ENCODE measurements at regions not wholly inside any gene's neighbourhood (a gene's known extent, or its start where the extent isn't known, plus 50 kb on each side); places are given as distances from the start of the nearest gene placed in this dataset.

GRCh38 chr16:88296437-88297177 is 86.2 kb upstream of the ZNF469 start:
- FAIRE-seq (no peak), DNase-seq (ENCODE audit: low read depth in 1 of 2, low spot score in 2 of 2) (no peak)
- Histone ChIP-seq H4K8ac (ENCODE audit: extremely low read depth, insufficient read depth, low read length) (no peak overlapping the region), H3K4me1 (replicated peaks in 1 of 4; ENCODE audit: control insufficient read depth in 3 of 4, insufficient read depth in 4 of 4, low read length in 3 of 4) (no peaks in the 10 kb centered on the region), H3K4me2 (ENCODE audit: insufficient read depth in 1 of 2, low read depth in 2 of 2, low read length in 2 of 2) (no peak overlapping the region), H3K56ac (replicated peaks; ENCODE audit: insufficient read length, low read depth, low read length) (no peak overlapping the region), H2BK20ac (ENCODE audit: low read length) (no peak overlapping the region), H3K23me2 (ENCODE audit: low read depth, low read length) (peaks cover 5% of the 10 kb centered on the region; the same call in 1 of the 2 replicates), H2BK12ac (ENCODE audit: low read depth, low read length) (peak overlapping the region; percentile 6; the same call in 1 of the 2 replicates), H3K27ac (ENCODE audit: low read depth, low read length) (no peak overlapping the region), H3K4me3 (ENCODE audit: extremely low read depth in 1 of 4, insufficient read depth in 2 of 4, low read depth in 3 of 4, low read length in 4 of 4) (no peak overlapping the region), H3K23ac (ENCODE audit: insufficient read length) (no peak overlapping the region), H3K79me1 (ENCODE audit: low read depth, low read length) (no peaks in the 10 kb centered on the region), H3K9ac (replicated peaks in 1 of 4; ENCODE audit: extremely low read depth in 1 of 4, low read depth in 3 of 4, low read length in 3 of 4) (no peak overlapping the region), H2BK5ac (ENCODE audit: low read depth, low read length) (peak overlapping the region; percentile 27; the same call in 1 of the 2 replicates), H3K4ac (replicated peaks; ENCODE audit: insufficient read length, low read depth, low read length) (no peak overlapping the region), H3K79me2 (ENCODE audit: control insufficient read depth in 1 of 2, insufficient read depth in 2 of 2, low read length in 2 of 2) (no peaks in the 10 kb centered on the region), H4K20me1 (replicated peaks in 1 of 2; ENCODE audit: control insufficient read depth in 1 of 2, insufficient read depth in 2 of 2, low read length in 2 of 2) (peaks cover 0 to 3% of the 10 kb centered on the region in 2 experiments), H2BK15ac (ENCODE audit: low read length) (no peak overlapping the region), H3K18ac (ENCODE audit: extremely low read depth, low read length) (no peak overlapping the region), H2AK5ac (ENCODE audit: low read depth, low read length) (no peak overlapping the region), H3K36me3 (ENCODE audit: control insufficient read depth in 2 of 4, insufficient read depth in 4 of 4, low read length in 3 of 4) (no peaks in the 10 kb centered on the region), H3K9me3 (ENCODE audit: insufficient read depth in 2 of 2, low read depth in 1 of 2, low read length in 1 of 2) (peaks cover 4 to 10% of the 10 kb centered on the region in 2 experiments; a peak in 3 of 4 replicates), H2AFZ (ENCODE audit: low read length) (no peak overlapping the region), H4K5ac (ENCODE audit: insufficient read length, low read depth, low read length) (no peak overlapping the region), H4K91ac (replicated peaks; ENCODE audit: insufficient read length, low read length) (peak overlapping the region; percentile 10), H2BK120ac (replicated peaks; ENCODE audit: low read depth, low read length) (no peak overlapping the region), H3K27me3 (replicated peaks in 1 of 4; ENCODE audit: control insufficient read depth in 3 of 4, extremely low read depth in 1 of 4, insufficient read depth in 3 of 4, low read length in 3 of 4) (no peaks in the 10 kb centered on the region), H3K14ac (ENCODE audit: insufficient read length) (no peak overlapping the region)
- WGBS, 2 experiments (ENCODE audit: extremely low coverage in 1 of 2, insufficient coverage in 1 of 2, insufficient read length in 1 of 2, insufficient replicate concordance in 2 of 2, low coverage in 1 of 2, low lambda C conversion rate in 2 of 2, missing lambda C conversion rate in 1 of 2), result 85% methylated on average over 19 of the region's 19 CpGs; no CpG with 5 or more reads in 1 of the 2 experiments
- ChIA-PET CTCF (ENCODE audit: partially characterized antibody) (interaction anchor here (1.2 kb wide), 2 partner anchors 9 to 20 kb away, joined by 3 to 6 read pairs; no protein-coding TSS in a partner anchor), POLR2A (ENCODE audit: partially characterized antibody) (no interaction called here)
- TF ChIP-seq HDAC2 (IDR thresholded peaks at IDR 0.05; ENCODE audit: borderline replicate concordance in 1 of 2, low read depth in 2 of 2, low read length in 2 of 2), result no peak
- no peak for TF ChIP-seq HDAC6 (IDR thresholded peaks at IDR 0.05; ENCODE audit: low read depth, low read length)
- TF ChIP-seq SRF (IDR thresholded peaks at IDR 0.05; ENCODE audit: low read depth, low read length), result no peak

Measured in H1 (cell line).